Panc1 (cell line): ENCODE measurements at regions not wholly inside any gene's neighbourhood (a gene's known extent, or its start where the extent isn't known, plus 50 kb on each side); places are given as distances from the start of the nearest gene placed in this dataset.

ENCODE experiments used
- ATAC-seq: fragments of 200-7000 bp; cut with Tn5 transposase; 2 replicates; pipeline ENCODE4 v1.9.1; 2020; ENCODE audit warnings: mild to moderate bottlenecking, moderate library complexity
- BruUV-seq: library from RNA; stranded (reverse); fragments of 400-500 nt; replicated peaks from 2 replicates; lab custom pipeline; 2021; lab: Mats Ljungman, UMichigan
- CTCF ChIA-PET: fragments of 300-600 bp; sonication (Branson Sonifier 250); formaldehyde crosslinking; loops from one replicate; lab custom pipeline; 2022; ENCODE audit warnings: antibody characterized with exemption; lab: Charles Lee
- POLR2A ChIA-PET: fragments of 300-600 bp; sonication (Branson Sonifier 250); formaldehyde crosslinking; loops from one replicate; lab custom pipeline; 2022; ENCODE audit warnings: antibody characterized with exemption; lab: Charles Lee
- DNase-seq: peaks from one replicate; pipeline ENCODE4 v3.0.0-alpha.2; 2010; ENCODE audit warnings: low read depth, low spot score
- H3K27ac ChIP-seq: 2 replicates; pipeline ENCODE4 v1.5.1; 2011; ENCODE audit warnings: mild to moderate bottlenecking, low read length, inconsistent platforms
- H3K27me3 ChIP-seq: fragments of 200-500 bp; sonication (Bioruptor generic); 2 replicates; pipeline ENCODE4 v1.6.0; 2014; ENCODE audit warnings: low read length, inconsistent platforms; ENCODE audit not compliant: control insufficient read depth, insufficient read depth
- H3K36me3 ChIP-seq: fragments of 200-500 bp; sonication (Bioruptor generic); 2 replicates; pipeline ENCODE4 v1.5.1; 2014; ENCODE audit warnings: inconsistent platforms, mild to moderate bottlenecking, low read length, moderate library complexity; ENCODE audit not compliant: control insufficient read depth, insufficient read depth
- H3K4me1 ChIP-seq: 2 replicates; pipeline ENCODE4 v1.5.1; 2011; ENCODE audit warnings: inconsistent platforms, mild to moderate bottlenecking, low read length, moderate library complexity; ENCODE audit not compliant: control insufficient read depth, insufficient read depth
- H3K4me3 ChIP-seq, 2 experiments: 2 replicates each; pipeline ENCODE4 v1.5.1; 2011 to 2012; ENCODE audit warnings: low read depth in 2 of 2, low read length in 2 of 2, mild to moderate bottlenecking in 2 of 2, inconsistent platforms in 1 of 2, moderate library complexity in 1 of 2
- H3K9me3 ChIP-seq: fragments of 200-500 bp; sonication (Bioruptor generic); 2 replicates; pipeline ENCODE4 v1.5.1; 2014; ENCODE audit warnings: low read depth, mild to moderate bottlenecking, inconsistent platforms, low read length, moderate library complexity; ENCODE audit not compliant: control insufficient read depth, insufficient read depth
- POLR2AphosphoS5 ChIP-seq: IDR thresholded peaks from 2 replicates; pipeline ENCODE4 v1.6.1; 2012; ENCODE audit warnings: mild to moderate bottlenecking, low read depth, low read length, moderate library complexity
- SIN3A ChIP-seq: IDR thresholded peaks from 2 replicates; pipeline ENCODE4 v1.6.1; 2012; ENCODE audit warnings: low read depth, mild to moderate bottlenecking, low read length, moderate library complexity, borderline replicate concordance; ENCODE audit not compliant: insufficient read depth
- TCF7L2 ChIP-seq: IDR thresholded peaks from 2 replicates; pipeline ENCODE4 v1.6.1; 2011; ENCODE audit warnings: mild to moderate bottlenecking, low read depth, low read length, inconsistent platforms
- in situ Hi-C: cut with HindIII; loops from 2 replicates; pipeline ENCODE4 v1.10.0; 2016; ENCODE audit warnings: low sequenced_read_pairs, low pct_unique_long_range_greater_than_20kb
- intact Hi-C: fragments of 100-400 bp; cut with micrococcal nuclease; formaldehyde crosslinking; loops from one replicate; pipeline ENCODE4 v1.10.0; 2022; ENCODE audit not compliant: unreplicated experiment
- TF ChIP-seq, protein P1 (sequence below): fragments of 450-650 bp; IDR thresholded peaks from 2 replicates; pipeline ENCODE4 v1.5.1; 2017; ENCODE audit warnings: mild to moderate bottlenecking
- TF ChIP-seq, protein P2 (sequence below), 2 experiments: IDR thresholded peaks; 2 replicates each; pipeline ENCODE4 v1.6.1; 2011 to 2012; ENCODE audit warnings: low read depth in 2 of 2, control low read depth in 1 of 2, low read length in 1 of 2, mild to moderate bottlenecking in 1 of 2, moderate library complexity in 1 of 2; ENCODE audit not compliant: insufficient read depth in 1 of 2

DNA sequence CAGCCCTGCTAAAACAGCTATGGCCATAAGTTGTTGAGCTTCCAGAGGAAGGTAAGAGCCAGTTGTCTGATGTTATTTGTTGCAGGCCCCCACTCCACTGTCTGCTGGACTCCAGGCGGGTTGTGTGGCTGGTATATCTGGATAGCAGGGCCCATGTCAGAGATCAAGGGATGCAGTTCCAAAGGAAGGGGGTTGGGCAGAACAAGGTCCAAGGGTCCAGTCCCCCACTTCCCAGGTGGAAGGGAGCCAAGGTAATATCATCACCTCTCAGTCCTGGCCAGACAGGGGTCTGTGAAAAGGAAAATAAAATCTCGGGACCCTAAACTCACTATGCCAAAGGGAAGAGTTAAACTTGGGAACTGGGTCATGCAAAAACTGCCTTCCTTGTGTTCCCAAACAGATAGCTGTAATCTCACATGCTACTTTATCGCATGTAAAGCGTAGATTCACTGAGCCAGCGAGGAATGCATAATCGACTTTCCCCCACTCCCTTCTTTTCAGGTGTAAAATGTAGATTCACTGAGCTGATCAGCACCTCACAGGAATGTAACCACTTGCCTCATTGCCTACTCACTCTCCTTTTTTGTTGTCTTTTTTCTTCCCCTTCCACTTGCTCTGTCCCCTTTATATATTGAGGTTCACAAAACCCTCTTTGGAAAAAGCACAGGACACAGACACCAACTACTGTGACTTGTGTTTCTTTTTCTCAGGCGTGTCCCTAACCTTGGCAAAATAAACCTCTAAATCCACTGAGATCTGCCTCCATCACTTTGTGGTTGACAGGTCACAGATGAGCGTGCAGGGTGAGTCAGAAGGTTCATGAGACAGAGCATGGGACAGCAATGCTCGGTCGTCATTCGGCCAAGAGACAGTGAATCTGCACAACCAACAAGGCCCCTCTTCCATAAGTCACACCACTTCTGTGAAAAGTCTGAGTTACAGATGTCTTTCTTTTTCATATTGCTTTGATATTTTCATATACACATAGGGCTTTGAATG lies 255.3 kb upstream of the SIX2 start:
- CTCF ChIA-PET: no interaction called here

DNA sequence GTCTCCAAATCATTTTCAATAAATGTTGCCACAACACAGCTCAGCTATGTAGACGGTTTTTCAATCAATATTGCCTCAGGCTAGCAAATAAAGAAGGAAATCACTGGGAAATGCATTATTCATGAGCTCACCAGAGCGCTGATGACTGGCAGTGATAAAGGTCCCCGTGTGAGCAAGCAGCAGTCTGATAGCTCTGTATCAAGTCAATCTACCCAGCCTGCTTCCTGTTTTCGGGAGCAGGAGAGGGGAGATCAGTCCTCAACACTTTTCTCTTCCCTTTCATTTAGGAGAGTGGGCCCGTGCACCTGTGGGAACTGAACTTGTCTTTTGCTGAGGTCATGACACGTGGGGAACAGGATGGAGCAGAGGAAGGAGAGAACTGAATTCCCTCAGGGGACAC lies 253.9 kb upstream of the SIX2 start:
- POLR2A ChIA-PET: no interaction called here
- Histone ChIP-seq H3K27me3 (no peaks in the 10 kb centered on the region), H3K36me3 (no peaks in the 10 kb centered on the region), H3K9me3 (no peaks in the 10 kb centered on the region), H3K27ac (no peak overlapping the region), H3K4me1 (no peaks in the 10 kb centered on the region), H3K4me3 (no peak overlapping the region)
- no peak for ATAC-seq
- DNase-seq: no peak
- intact Hi-C loops: no loop called here
- BruUV-seq: no TSS peak
- in situ Hi-C loops: no loop called here
- TF ChIP-seq SIN3A (no peak), TCF7L2 (no peak), POLR2AphosphoS5 (no peak)
- TF ChIP-seq, protein P1, sequence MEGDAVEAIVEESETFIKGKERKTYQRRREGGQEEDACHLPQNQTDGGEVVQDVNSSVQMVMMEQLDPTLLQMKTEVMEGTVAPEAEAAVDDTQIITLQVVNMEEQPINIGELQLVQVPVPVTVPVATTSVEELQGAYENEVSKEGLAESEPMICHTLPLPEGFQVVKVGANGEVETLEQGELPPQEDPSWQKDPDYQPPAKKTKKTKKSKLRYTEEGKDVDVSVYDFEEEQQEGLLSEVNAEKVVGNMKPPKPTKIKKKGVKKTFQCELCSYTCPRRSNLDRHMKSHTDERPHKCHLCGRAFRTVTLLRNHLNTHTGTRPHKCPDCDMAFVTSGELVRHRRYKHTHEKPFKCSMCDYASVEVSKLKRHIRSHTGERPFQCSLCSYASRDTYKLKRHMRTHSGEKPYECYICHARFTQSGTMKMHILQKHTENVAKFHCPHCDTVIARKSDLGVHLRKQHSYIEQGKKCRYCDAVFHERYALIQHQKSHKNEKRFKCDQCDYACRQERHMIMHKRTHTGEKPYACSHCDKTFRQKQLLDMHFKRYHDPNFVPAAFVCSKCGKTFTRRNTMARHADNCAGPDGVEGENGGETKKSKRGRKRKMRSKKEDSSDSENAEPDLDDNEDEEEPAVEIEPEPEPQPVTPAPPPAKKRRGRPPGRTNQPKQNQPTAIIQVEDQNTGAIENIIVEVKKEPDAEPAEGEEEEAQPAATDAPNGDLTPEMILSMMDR: no peak
- TF ChIP-seq, protein P2, sequence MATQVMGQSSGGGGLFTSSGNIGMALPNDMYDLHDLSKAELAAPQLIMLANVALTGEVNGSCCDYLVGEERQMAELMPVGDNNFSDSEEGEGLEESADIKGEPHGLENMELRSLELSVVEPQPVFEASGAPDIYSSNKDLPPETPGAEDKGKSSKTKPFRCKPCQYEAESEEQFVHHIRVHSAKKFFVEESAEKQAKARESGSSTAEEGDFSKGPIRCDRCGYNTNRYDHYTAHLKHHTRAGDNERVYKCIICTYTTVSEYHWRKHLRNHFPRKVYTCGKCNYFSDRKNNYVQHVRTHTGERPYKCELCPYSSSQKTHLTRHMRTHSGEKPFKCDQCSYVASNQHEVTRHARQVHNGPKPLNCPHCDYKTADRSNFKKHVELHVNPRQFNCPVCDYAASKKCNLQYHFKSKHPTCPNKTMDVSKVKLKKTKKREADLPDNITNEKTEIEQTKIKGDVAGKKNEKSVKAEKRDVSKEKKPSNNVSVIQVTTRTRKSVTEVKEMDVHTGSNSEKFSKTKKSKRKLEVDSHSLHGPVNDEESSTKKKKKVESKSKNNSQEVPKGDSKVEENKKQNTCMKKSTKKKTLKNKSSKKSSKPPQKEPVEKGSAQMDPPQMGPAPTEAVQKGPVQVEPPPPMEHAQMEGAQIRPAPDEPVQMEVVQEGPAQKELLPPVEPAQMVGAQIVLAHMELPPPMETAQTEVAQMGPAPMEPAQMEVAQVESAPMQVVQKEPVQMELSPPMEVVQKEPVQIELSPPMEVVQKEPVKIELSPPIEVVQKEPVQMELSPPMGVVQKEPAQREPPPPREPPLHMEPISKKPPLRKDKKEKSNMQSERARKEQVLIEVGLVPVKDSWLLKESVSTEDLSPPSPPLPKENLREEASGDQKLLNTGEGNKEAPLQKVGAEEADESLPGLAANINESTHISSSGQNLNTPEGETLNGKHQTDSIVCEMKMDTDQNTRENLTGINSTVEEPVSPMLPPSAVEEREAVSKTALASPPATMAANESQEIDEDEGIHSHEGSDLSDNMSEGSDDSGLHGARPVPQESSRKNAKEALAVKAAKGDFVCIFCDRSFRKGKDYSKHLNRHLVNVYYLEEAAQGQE (IDR thresholded peaks at IDR 0.05; ENCODE audit: insufficient read depth in 1 of 2, low read depth in 2 of 2, low read length in 1 of 2): no peak
- CTCF ChIA-PET: no interaction called here

More for the DNA sequence above, 255.3 kb upstream of the SIX2 start:
- TF ChIP-seq, protein P1: no peak
- TF ChIP-seq TCF7L2 (no peak), POLR2AphosphoS5 (no peak), SIN3A (no peak)
- TF ChIP-seq, protein P2 (IDR thresholded peaks at IDR 0.05; ENCODE audit: insufficient read depth in 1 of 2, low read depth in 2 of 2, low read length in 1 of 2): no peak
- no peaks in the 10 kb centered on the region for H3K36me3 ChIP-seq
- ATAC-seq (no peak), DNase-seq (no peak)
- H3K4me3 ChIP-seq: no peak overlapping the region
- H3K4me1 ChIP-seq: 0 out of 2 replicates have a peak, but pooled peaks cover 3% of the 10 kb centered on the region
- intact Hi-C loops: no loop called here
- H3K27me3 ChIP-seq: no peaks in the 10 kb centered on the region
- in situ Hi-C loops: no loop called here
- H3K9me3 ChIP-seq: no peaks in the 10 kb centered on the region
- BruUV-seq: no TSS peak
- no peak overlapping the region for H3K27ac ChIP-seq
- POLR2A ChIA-PET: no interaction called here
